Body of pancreas (tissue), 4 donors: ENCODE measurements at regions not wholly inside any gene's neighbourhood (a gene's known extent, or its start where the extent isn't known, plus 50 kb on each side); places are given as distances from the start of the nearest gene placed in this dataset.

Experiments used
- CTCF ChIP-seq, 7 experiments: fragments of 450-650 bp in 4 of 7; fragments of 200-600 bp in 3 of 7; sonication (generic) in 3 of 7; IDR thresholded peaks; one replicate each; pipeline ENCODE4 v1.5.1; 2016 to 2019; ENCODE audit warnings: antibody characterized with exemption in 7 of 7
- POLR2A ChIP-seq, 3 donors: fragments of 450-650 bp; IDR thresholded peaks; one replicate each; pipeline ENCODE4 v1.6.1; 2016; ENCODE audit warnings: antibody characterized with exemption in 3 of 3, mild to moderate bottlenecking in 2 of 3

DNA sequence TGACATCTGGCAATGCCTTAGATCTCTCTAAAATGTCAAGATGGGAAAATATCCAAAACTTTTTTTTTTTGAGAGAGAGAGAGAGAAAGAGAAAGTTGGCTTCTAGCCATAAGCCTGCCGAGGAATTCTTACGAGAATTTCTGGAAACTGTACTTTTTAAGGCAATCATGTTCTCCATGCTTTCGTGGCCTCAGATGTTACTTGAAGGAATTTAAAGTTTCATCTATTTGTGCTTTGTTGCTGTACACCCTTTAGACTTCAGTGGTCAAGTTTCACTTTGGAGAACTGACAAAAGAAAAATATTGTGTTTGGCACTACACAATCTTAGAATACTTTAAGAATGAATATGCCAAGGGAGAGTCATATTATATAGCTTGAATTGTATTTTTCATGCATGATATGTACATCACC lies 53.9 kb downstream of the FAT4 start:
- no peak for TF ChIP-seq CTCF (IDR thresholded peaks at IDR 0.05)
- no peak for TF ChIP-seq POLR2A (IDR thresholded peaks at IDR 0.05)
